Liver (tissue), 2 donors: ENCODE measurements at regions not wholly inside any gene's neighbourhood (a gene's known extent, or its start where the extent isn't known, plus 50 kb on each side); places are given as distances from the start of the nearest gene placed in this dataset.

ENCODE experiments used
- YY1 ChIP-seq: IDR thresholded peaks from 2 replicates; pipeline ENCODE4 v1.6.1; 2016; ENCODE audit warnings: antibody characterized with exemption, mild to moderate bottlenecking
- TF ChIP-seq, protein P1 (sequence below): fragments of 150-350 bp; IDR thresholded peaks from 2 replicates; pipeline ENCODE4 v1.5.1; 2017; ENCODE audit warnings: improper control_type of control experiment, low read depth, low read length; ENCODE audit not compliant: missing input control
- donor health status: healthy.

DNA sequence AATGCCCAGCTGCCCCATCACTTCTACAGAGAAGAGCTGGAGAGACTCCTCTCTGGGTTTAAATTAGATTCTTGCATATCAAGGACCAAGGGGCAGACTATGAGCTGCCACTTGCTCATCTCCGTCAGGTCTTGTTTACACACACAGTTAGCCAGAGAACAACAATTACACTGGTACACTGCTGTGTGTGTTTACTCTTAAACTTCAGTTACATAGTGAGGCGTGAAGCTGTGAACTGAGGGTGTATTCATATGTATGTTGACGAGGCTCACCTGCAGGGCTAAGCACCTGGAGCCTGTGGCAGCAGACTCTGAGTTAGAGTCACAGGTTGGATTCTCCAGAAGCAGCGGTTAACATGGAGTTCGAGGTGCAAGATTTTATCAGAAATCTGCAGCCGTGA is 155.4 kb upstream of the ANKH start:
- TF ChIP-seq, protein P1, sequence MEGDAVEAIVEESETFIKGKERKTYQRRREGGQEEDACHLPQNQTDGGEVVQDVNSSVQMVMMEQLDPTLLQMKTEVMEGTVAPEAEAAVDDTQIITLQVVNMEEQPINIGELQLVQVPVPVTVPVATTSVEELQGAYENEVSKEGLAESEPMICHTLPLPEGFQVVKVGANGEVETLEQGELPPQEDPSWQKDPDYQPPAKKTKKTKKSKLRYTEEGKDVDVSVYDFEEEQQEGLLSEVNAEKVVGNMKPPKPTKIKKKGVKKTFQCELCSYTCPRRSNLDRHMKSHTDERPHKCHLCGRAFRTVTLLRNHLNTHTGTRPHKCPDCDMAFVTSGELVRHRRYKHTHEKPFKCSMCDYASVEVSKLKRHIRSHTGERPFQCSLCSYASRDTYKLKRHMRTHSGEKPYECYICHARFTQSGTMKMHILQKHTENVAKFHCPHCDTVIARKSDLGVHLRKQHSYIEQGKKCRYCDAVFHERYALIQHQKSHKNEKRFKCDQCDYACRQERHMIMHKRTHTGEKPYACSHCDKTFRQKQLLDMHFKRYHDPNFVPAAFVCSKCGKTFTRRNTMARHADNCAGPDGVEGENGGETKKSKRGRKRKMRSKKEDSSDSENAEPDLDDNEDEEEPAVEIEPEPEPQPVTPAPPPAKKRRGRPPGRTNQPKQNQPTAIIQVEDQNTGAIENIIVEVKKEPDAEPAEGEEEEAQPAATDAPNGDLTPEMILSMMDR = no peak
- TF ChIP-seq YY1 = no peak
